ENCODE measurements at regions not wholly inside any gene's neighbourhood (a gene's known extent, or its start where the extent isn't known, plus 50 kb on each side); places are given as distances from the start of the nearest gene placed in this dataset.

- Histone ChIP-seq H3K4me3 (ENCODE audit: extremely low read depth, insufficient read depth, low read length, poor library complexity, severe bottlenecking) (no peak overlapping the region), H3K36me3 (ENCODE audit: control insufficient read depth, insufficient read depth, low read length) (no peaks in the 10 kb centered on the region), H3K9me3 (ENCODE audit: control insufficient read depth, low read length) (no peaks in the 10 kb centered on the region), H3K27ac (ENCODE audit: low read depth, low read length, severe bottlenecking) (no peak overlapping the region), H3K4me1 (ENCODE audit: control insufficient read depth, insufficient read depth, low read length, poor library complexity, severe bottlenecking) (peaks cover 24% of the 10 kb centered on the region)
- 100% methylated on average over 1 of the region's 2 CpGs; no CpG with 5 or more reads in 1 of the 2 experiments for WGBS, 2 experiments (ENCODE audit: insufficient coverage in 2 of 2)
Observed at GRCh38 chr4:120317713-120318112, 251.1 kb upstream of the MAD2L1 start.

DNA sequence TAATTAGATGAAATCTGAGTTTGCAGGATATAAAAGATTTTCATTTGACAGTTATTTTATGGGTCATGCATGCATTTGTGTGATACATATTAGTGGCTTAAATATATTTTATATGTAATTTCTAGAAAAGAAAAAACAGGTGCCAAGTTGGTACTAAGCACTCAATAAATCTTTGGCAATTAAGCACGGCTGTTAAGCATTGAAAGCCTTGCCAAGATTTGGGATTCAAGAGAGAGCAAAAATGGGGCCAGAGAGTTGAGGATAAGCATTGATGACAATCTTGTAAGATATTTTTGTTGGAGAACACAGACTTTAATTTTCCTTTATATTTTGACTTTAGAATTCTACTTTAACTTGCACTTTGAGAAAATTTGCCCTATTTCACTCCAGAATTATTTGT, 249.8 kb upstream of the MAD2L1 start:
- Histone ChIP-seq H3K27ac (ENCODE audit: low read depth, low read length, severe bottlenecking) (no peak overlapping the region), H3K4me3 (ENCODE audit: extremely low read depth, insufficient read depth, low read length, poor library complexity, severe bottlenecking) (no peak overlapping the region), H3K4me1 (ENCODE audit: control insufficient read depth, insufficient read depth, low read length, poor library complexity, severe bottlenecking) (peaks cover 24% of the 10 kb centered on the region), H3K9me3 (ENCODE audit: control insufficient read depth, low read length) (no peaks in the 10 kb centered on the region), H3K36me3 (ENCODE audit: control insufficient read depth, insufficient read depth, low read length) (no peaks in the 10 kb centered on the region)
- WGBS, 2 experiments (ENCODE audit: insufficient coverage in 2 of 2): 90 to 100% methylated on average over 1 of the region's 1 CpG

DNA sequence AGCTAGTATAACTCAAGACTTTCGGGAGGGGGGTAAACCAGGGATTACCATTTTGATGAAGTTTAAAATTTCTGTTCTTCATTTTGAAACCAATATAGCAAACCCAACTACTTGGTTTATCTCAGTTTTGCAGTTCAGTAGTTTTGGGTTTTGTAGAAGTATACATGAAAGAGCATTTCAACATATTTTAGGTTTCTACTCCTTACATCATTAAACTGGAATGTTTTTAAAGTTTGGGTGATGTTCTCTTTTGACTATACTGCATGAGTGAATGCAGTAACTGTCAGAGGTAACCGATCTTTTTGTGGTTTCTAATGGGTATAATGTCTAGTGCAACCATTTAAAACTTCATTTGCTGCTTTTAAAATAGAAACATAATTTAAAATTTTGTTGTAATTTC, 248.3 kb upstream of the MAD2L1 start:
- no CpG with 5 or more reads among the region's 2 CpGs for WGBS, 2 experiments (ENCODE audit: insufficient coverage in 2 of 2)

GRCh38 chr4:120304801-120305200, 238.2 kb upstream of the MAD2L1 start:
- WGBS, 2 experiments (ENCODE audit: insufficient coverage in 2 of 2): no CpG with 5 or more reads among the region's 2 CpGs
- no peak overlapping the region for H3K27ac ChIP-seq (ENCODE audit: low read depth, low read length, severe bottlenecking)
- no peak overlapping the region for H3K4me3 ChIP-seq (ENCODE audit: extremely low read depth, insufficient read depth, low read length, poor library complexity, severe bottlenecking)
- no peaks in the 10 kb centered on the region for H3K9me3 ChIP-seq (ENCODE audit: control insufficient read depth, low read length)
- H3K4me1 ChIP-seq (ENCODE audit: control insufficient read depth, insufficient read depth, low read length, poor library complexity, severe bottlenecking): no peaks in the 10 kb centered on the region
- no peaks in the 10 kb centered on the region for H3K36me3 ChIP-seq (ENCODE audit: control insufficient read depth, insufficient read depth, low read length)

More for the DNA sequence above, 248.3 kb upstream of the MAD2L1 start:
- Histone ChIP-seq H3K36me3 (ENCODE audit: control insufficient read depth, insufficient read depth, low read length) (no peaks in the 10 kb centered on the region), H3K9me3 (ENCODE audit: control insufficient read depth, low read length) (no peaks in the 10 kb centered on the region), H3K4me1 (ENCODE audit: control insufficient read depth, insufficient read depth, low read length, poor library complexity, severe bottlenecking) (peaks cover 24% of the 10 kb centered on the region), H3K27ac (ENCODE audit: low read depth, low read length, severe bottlenecking) (no peak overlapping the region), H3K4me3 (ENCODE audit: extremely low read depth, insufficient read depth, low read length, poor library complexity, severe bottlenecking) (no peak overlapping the region)

DNA sequence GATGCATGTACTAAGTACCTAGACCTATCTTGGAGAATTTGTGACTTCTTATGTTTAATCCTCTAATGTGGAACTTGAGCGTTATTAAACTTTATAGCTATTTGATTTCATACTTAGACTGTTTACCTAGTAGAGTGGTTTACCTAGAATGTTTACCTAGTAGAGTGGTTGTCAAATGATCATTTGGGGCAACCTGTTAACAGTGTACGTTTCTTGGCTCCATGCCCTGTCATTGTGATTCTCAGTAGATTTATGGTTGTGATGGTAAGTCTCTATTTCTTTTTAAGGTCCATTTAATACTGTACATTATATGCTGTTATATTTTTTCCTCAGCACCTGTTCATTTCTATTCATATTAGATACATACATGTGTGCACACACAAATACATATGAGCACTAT, 233.0 kb upstream of the MAD2L1 start:
- no CpG with 5 or more reads among the region's 2 CpGs for WGBS, 2 experiments (ENCODE audit: insufficient coverage in 2 of 2)
- H3K4me1 ChIP-seq (ENCODE audit: control insufficient read depth, insufficient read depth, low read length, poor library complexity, severe bottlenecking): no peaks in the 10 kb centered on the region
- no peaks in the 10 kb centered on the region for H3K9me3 ChIP-seq (ENCODE audit: control insufficient read depth, low read length)
- no peak overlapping the region for H3K27ac ChIP-seq (ENCODE audit: low read depth, low read length, severe bottlenecking)
- no peak overlapping the region for H3K4me3 ChIP-seq (ENCODE audit: extremely low read depth, insufficient read depth, low read length, poor library complexity, severe bottlenecking)
- H3K36me3 ChIP-seq (ENCODE audit: control insufficient read depth, insufficient read depth, low read length): no peaks in the 10 kb centered on the region

GRCh38 chr4:120293341-120293740, 226.7 kb upstream of the MAD2L1 start:
- no peaks in the 10 kb centered on the region for H3K9me3 ChIP-seq (ENCODE audit: control insufficient read depth, low read length)
- 88% methylated on average over 2 of the region's 4 CpGs; no CpG with 5 or more reads in 1 of the 2 experiments for WGBS, 2 experiments (ENCODE audit: insufficient coverage in 2 of 2)
- H3K4me1 ChIP-seq (ENCODE audit: control insufficient read depth, insufficient read depth, low read length, poor library complexity, severe bottlenecking): no peaks in the 10 kb centered on the region
- H3K4me3 ChIP-seq (ENCODE audit: extremely low read depth, insufficient read depth, low read length, poor library complexity, severe bottlenecking): no peak overlapping the region
- no peak overlapping the region for H3K27ac ChIP-seq (ENCODE audit: low read depth, low read length, severe bottlenecking)
- H3K36me3 ChIP-seq (ENCODE audit: control insufficient read depth, insufficient read depth, low read length): no peaks in the 10 kb centered on the region

- no peaks in the 10 kb centered on the region for H3K36me3 ChIP-seq (ENCODE audit: control insufficient read depth, insufficient read depth, low read length)
- no peak overlapping the region for H3K27ac ChIP-seq (ENCODE audit: low read depth, low read length, severe bottlenecking)
- no peaks in the 10 kb centered on the region for H3K4me1 ChIP-seq (ENCODE audit: control insufficient read depth, insufficient read depth, low read length, poor library complexity, severe bottlenecking)
- no peaks in the 10 kb centered on the region for H3K9me3 ChIP-seq (ENCODE audit: control insufficient read depth, low read length)
- H3K4me3 ChIP-seq (ENCODE audit: extremely low read depth, insufficient read depth, low read length, poor library complexity, severe bottlenecking): no peak overlapping the region
- 82 to 92% methylated on average over 5 of the region's 7 CpGs for WGBS, 2 experiments (ENCODE audit: insufficient coverage in 2 of 2)
Observed at GRCh38 chr4:120291541-120291940, 224.9 kb upstream of the MAD2L1 start.

DNA sequence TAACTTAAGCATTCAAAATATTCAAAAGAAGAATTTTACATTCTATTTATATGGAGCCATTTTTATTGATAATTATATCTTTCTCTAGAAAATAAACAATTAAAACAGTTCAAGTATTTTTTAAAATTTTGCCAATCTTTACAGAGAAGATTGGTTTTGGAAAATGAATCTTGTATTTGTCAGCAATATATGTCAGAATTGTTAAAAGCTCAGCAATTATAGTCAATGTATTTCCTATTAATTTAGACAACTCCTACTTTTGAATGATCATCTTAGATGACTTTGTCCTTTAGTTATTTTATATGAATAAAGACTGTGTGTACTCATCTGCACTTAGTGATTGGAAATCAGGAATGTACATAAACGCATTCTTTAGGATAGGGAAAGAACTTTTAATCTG, 223.9 kb upstream of the MAD2L1 start:
- WGBS, 2 experiments (ENCODE audit: insufficient coverage in 2 of 2): 67 to 100% methylated on average over 1 of the region's 1 CpG
- Histone ChIP-seq H3K36me3 (ENCODE audit: control insufficient read depth, insufficient read depth, low read length) (no peaks in the 10 kb centered on the region), H3K9me3 (ENCODE audit: control insufficient read depth, low read length) (no peaks in the 10 kb centered on the region), H3K4me3 (ENCODE audit: extremely low read depth, insufficient read depth, low read length, poor library complexity, severe bottlenecking) (no peak overlapping the region), H3K4me1 (ENCODE audit: control insufficient read depth, insufficient read depth, low read length, poor library complexity, severe bottlenecking) (no peaks in the 10 kb centered on the region), H3K27ac (ENCODE audit: low read depth, low read length, severe bottlenecking) (no peak overlapping the region)

- 80 to 100% methylated on average over 1 of the region's 2 CpGs for WGBS, 2 experiments (ENCODE audit: insufficient coverage in 2 of 2)
- no peak overlapping the region for H3K27ac ChIP-seq (ENCODE audit: low read depth, low read length, severe bottlenecking)
- no peaks in the 10 kb centered on the region for H3K9me3 ChIP-seq (ENCODE audit: control insufficient read depth, low read length)
- H3K4me3 ChIP-seq (ENCODE audit: extremely low read depth, insufficient read depth, low read length, poor library complexity, severe bottlenecking): no peak overlapping the region
- no peaks in the 10 kb centered on the region for H3K4me1 ChIP-seq (ENCODE audit: control insufficient read depth, insufficient read depth, low read length, poor library complexity, severe bottlenecking)
- H3K36me3 ChIP-seq (ENCODE audit: control insufficient read depth, insufficient read depth, low read length): no peaks in the 10 kb centered on the region
Observed at GRCh38 chr4:120286813-120287212, 220.2 kb upstream of the MAD2L1 start.

DNA sequence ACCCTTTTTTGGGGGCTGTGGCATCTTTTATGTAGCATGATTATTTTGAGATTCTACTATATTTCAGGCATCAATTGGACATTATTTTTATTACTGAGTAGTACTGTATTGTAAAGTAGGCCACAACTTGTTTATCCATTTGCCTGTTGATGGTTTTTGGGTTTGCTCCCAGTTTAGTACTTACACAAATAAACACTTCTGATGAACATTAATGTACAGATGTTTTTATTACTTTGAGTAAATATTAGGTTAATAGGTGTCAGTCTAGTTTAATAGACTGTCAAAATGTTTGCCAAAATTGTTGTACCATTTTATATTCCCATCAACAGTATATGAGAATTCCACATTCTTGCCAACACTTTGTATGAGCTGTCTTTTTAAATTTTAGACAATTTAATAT, 214.9 kb upstream of the MAD2L1 start:
- Histone ChIP-seq H3K27ac (ENCODE audit: low read depth, low read length, severe bottlenecking) (no peak overlapping the region), H3K36me3 (ENCODE audit: control insufficient read depth, insufficient read depth, low read length) (no peaks in the 10 kb centered on the region), H3K4me3 (ENCODE audit: extremely low read depth, insufficient read depth, low read length, poor library complexity, severe bottlenecking) (no peak overlapping the region), H3K9me3 (ENCODE audit: control insufficient read depth, low read length) (no peaks in the 10 kb centered on the region), H3K4me1 (ENCODE audit: control insufficient read depth, insufficient read depth, low read length, poor library complexity, severe bottlenecking) (no peaks in the 10 kb centered on the region)

GRCh38 chr4:120277391-120277790, 210.7 kb upstream of the MAD2L1 start:
- H3K4me3 ChIP-seq (ENCODE audit: extremely low read depth, insufficient read depth, low read length, poor library complexity, severe bottlenecking): no peak overlapping the region
- no peaks in the 10 kb centered on the region for H3K4me1 ChIP-seq (ENCODE audit: control insufficient read depth, insufficient read depth, low read length, poor library complexity, severe bottlenecking)
- no peaks in the 10 kb centered on the region for H3K36me3 ChIP-seq (ENCODE audit: control insufficient read depth, insufficient read depth, low read length)
- no peaks in the 10 kb centered on the region for H3K9me3 ChIP-seq (ENCODE audit: control insufficient read depth, low read length)
- no peak overlapping the region for H3K27ac ChIP-seq (ENCODE audit: low read depth, low read length, severe bottlenecking)

DNA sequence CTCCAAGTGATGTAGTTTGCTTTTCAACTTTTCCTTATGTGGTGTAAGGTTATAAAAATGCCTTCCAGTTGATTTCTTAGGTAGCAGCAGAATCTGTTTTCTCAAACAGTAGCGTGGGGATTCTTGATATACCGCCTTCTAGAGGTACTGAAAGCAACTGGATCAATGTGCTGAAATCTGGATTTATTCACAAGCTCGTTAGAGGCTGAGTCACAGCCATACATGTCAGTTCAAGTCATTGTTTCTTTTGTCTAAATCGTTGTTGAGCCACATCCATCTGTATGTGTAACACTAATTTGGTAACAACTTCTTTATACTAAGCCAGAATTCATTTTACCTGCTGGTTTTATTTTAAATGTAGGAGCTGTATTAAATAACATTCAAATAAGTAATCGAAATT, 200.0 kb upstream of the MAD2L1 start:
- no peak overlapping the region for H3K4me3 ChIP-seq (ENCODE audit: extremely low read depth, insufficient read depth, low read length, poor library complexity, severe bottlenecking)
- no peak overlapping the region for H3K27ac ChIP-seq (ENCODE audit: low read depth, low read length, severe bottlenecking)
- H3K4me1 ChIP-seq (ENCODE audit: control insufficient read depth, insufficient read depth, low read length, poor library complexity, severe bottlenecking): no peaks in the 10 kb centered on the region
- 70 to 94% methylated on average over 3 to 4 of the region's 5 CpGs for WGBS, 2 experiments (ENCODE audit: insufficient coverage in 2 of 2)
- H3K36me3 ChIP-seq (ENCODE audit: control insufficient read depth, insufficient read depth, low read length): no peaks in the 10 kb centered on the region
- no peaks in the 10 kb centered on the region for H3K9me3 ChIP-seq (ENCODE audit: control insufficient read depth, low read length)

Measured in mesodermal cell (in vitro differentiated cells).